Sciatic nerve (tissue), 2 donors: ENCODE measurements at regions not wholly inside any gene's neighbourhood (a gene's known extent, or its start where the extent isn't known, plus 50 kb on each side); places are given as distances from the start of the nearest gene placed in this dataset.
A peak's percentile ranks its signal among the peaks of the same experiment; 100 is the strongest.

Source experiments
- ATAC-seq: fragments of 200-7000 bp; cut with Tn5 transposase; one replicate; pipeline ENCODE4 v1.9.1; 2020; ENCODE audit warnings: mild to moderate bottlenecking, moderate library complexity
- DNase-seq: peaks from one replicate; pipeline ENCODE4 v3.0.0-alpha.2; 2020; ENCODE audit warnings: low spot score
- intact Hi-C: fragments of 100-400 bp; cut with DNase I; formaldehyde crosslinking; loops from one replicate; pipeline ENCODE4 v1.14.2; 2022
- donor health status: DM: no; HTN: no; CAD: no.
- donor health status: DM: no; HTN: no; CAD: no.

- DNase-seq = no peak
- ATAC-seq = peak; percentile 72
- intact Hi-C loops = loop anchor here (5.0 kb wide), 1 partner anchor 269 kb away; no protein-coding TSS in a partner anchor
Observed at GRCh38 chr4:184267673-184268583, 50.3 kb upstream of the ENPP6 start.
